ENCODE measurements at regions not wholly inside any gene's neighbourhood (a gene's known extent, or its start where the extent isn't known, plus 50 kb on each side); places are given as distances from the start of the nearest gene placed in this dataset.

- Histone ChIP-seq H2AFZ (ENCODE audit: low read depth, low read length) (no peak overlapping the region), H3K27me3 (ENCODE audit: control insufficient read depth in 2 of 2, insufficient read depth in 2 of 2, low read length in 2 of 2) (no peaks in the 10 kb centered on the region), H3K36me3 (ENCODE audit: control insufficient read depth in 2 of 2, extremely low read depth in 1 of 2, insufficient read depth in 2 of 2, low read length in 2 of 2) (no peaks in the 10 kb centered on the region), H3K9me3 (replicated peaks; ENCODE audit: control insufficient read depth, insufficient read depth, low read length) (no peaks in the 10 kb centered on the region), H3K9me1 (replicated peaks; ENCODE audit: control insufficient read depth, extremely low read depth, insufficient read depth, low read length) (no peaks in the 10 kb centered on the region), H3K4me3 (replicated peaks in 1 of 3; ENCODE audit: insufficient read depth in 1 of 3, low read depth in 1 of 3, low read length in 3 of 3) (no peak overlapping the region), H3K79me2 (ENCODE audit: control insufficient read depth, insufficient read depth, low read length) (no peaks in the 10 kb centered on the region), H3K27ac (ENCODE audit: insufficient read depth, low read depth, low read length) (no peak overlapping the region), H4K20me1 (replicated peaks; ENCODE audit: control insufficient read depth, extremely low read depth, insufficient read depth, low read length) (no peaks in the 10 kb centered on the region), H3K4me2 (ENCODE audit: insufficient read depth, low read length) (no peak overlapping the region), H3K9ac (replicated peaks; ENCODE audit: extremely low read depth, insufficient read depth, low read length) (no peak overlapping the region), H3K4me1 (ENCODE audit: control insufficient read depth, extremely low read depth, insufficient read depth, low read length) (no peaks in the 10 kb centered on the region)
- CTCF ChIA-PET, result interaction anchor here (1.2 to 1.9 kb wide), 2 partner anchors 9 to 418 kb away, joined by 4 to 8 read pairs; no protein-coding TSS in a partner anchor
- dilution Hi-C loops (cut with MboI; ENCODE audit: extremely low pct_ligation_motif_present, low sequenced_read_pairs) (no loop called here), intact Hi-C loops (cut with micrococcal nuclease) (no loop called here)
- POLR2A ChIA-PET, result no interaction called here
- FAIRE-seq, result no peak
- no peak for DNase-seq (ENCODE audit: low read depth, low spot score)
- TF ChIP-seq POLR2A (IDR thresholded peaks at IDR 0.05; ENCODE audit: low read depth, low read length) (no peak), FOS (IDR thresholded peaks at IDR 0.05; ENCODE audit: borderline replicate concordance, insufficient read depth, low read length) (no peak), EZH2 (IDR thresholded peaks at IDR 0.05; ENCODE audit: borderline replicate concordance, low read depth, low read length, severe bottlenecking) (no peak), JUN (IDR thresholded peaks at IDR 0.05; ENCODE audit: borderline replicate concordance, insufficient read depth, insufficient read length, low read depth) (no peak), CTCF (IDR thresholded peaks at IDR 0.05; ENCODE audit: extremely low read depth in 1 of 2, insufficient read depth in 1 of 2, low read depth in 1 of 2, low read length in 2 of 2) (no peak), MYC (IDR thresholded peaks at IDR 0.05; ENCODE audit: low read depth, low read length) (no peak), POLR2AphosphoS5 (IDR thresholded peaks at IDR 0.05; ENCODE audit: insufficient read depth, low read depth, low read length) (no peak), GATA2 (IDR thresholded peaks at IDR 0.05; ENCODE audit: insufficient read depth, insufficient read length, low read depth, low read length) (no peak)
- TF ChIP-seq, protein P1, sequence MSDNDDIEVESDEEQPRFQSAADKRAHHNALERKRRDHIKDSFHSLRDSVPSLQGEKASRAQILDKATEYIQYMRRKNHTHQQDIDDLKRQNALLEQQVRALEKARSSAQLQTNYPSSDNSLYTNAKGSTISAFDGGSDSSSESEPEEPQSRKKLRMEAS (IDR thresholded peaks at IDR 0.05; ENCODE audit: insufficient read depth, insufficient read length), result no peak
- BruUV-seq (replicated peaks), result no TSS peak
Measured at GRCh38 chr2:168355779-168356476, 100.1 kb upstream of the CERS6 start.

Measured in endothelial cell of umbilical vein (primary cell).